Adrenal gland (tissue), 9 donors: ENCODE measurements at regions not wholly inside any gene's neighbourhood (a gene's known extent, or its start where the extent isn't known, plus 50 kb on each side); places are given as distances from the start of the nearest gene placed in this dataset.

ENCODE experiments used
- DNase-seq, 7 donors: peaks; one replicate each; pipeline ENCODE4 v3.0.0-alpha.2; 2019 to 2020
- H3K27ac ChIP-seq, 5 donors: fragments of 200-600 bp; sonication (generic) in 4 of 5; 1 replicate in 3 of 5; 2 replicates in 2 of 5; pipeline versions ENCODE4 v1.5.1 to v1.8.0; 2016 to 2020; ENCODE audit warnings: mild to moderate bottlenecking in 1 of 5
- H3K27me3 ChIP-seq: fragments of 200-600 bp; 2 replicates; pipeline ENCODE4 v1.8.0; 2021
- H3K36me3 ChIP-seq, 2 donors: fragments of 200-600 bp; replicated peaks in 1 of 2; 1 replicate in 1 of 2; 2 replicates in 1 of 2; pipeline versions ENCODE4 v1.5.1 to v1.8.0; 2018 to 2022
- H3K4me1 ChIP-seq, 2 donors: fragments of 200-600 bp; replicated peaks in 1 of 2; 1 replicate in 1 of 2; 2 replicates in 1 of 2; pipeline versions ENCODE4 v1.5.1 to v1.8.0; 2018 to 2021
- H3K4me3 ChIP-seq, 4 donors: fragments of 200-600 bp; sonication (generic) in 3 of 4; one replicate each; pipeline ENCODE4 v1.5.1; 2016 to 2018
- H3K9me3 ChIP-seq, 3 donors: fragments of 200-600 bp; sonication (generic) in 1 of 3; replicated peaks in 1 of 3; 1 replicate in 2 of 3; 2 replicates in 1 of 3; pipeline versions ENCODE4 v1.5.1 to v1.8.0; 2016 to 2021
- POLR2A ChIP-seq, 2 donors: fragments of 450-650 bp; IDR thresholded peaks; one replicate each; pipeline ENCODE4 v1.6.1; 2017; ENCODE audit warnings: antibody characterized with exemption in 2 of 2, mild to moderate bottlenecking in 2 of 2, moderate library complexity in 1 of 2
- WGBS, 4 donors: extraction: QIAGEN DNeasy Blood & Tissue Kit in 2 of 4; methylation state at CpG; one replicate each; pipeline versions ENCODE4 v1.1.5 to v1.1.7; 2013 to 2017; 5-methylcytosine and 5-hydroxymethylcytosine counted together
- intact Hi-C, 2 donors: fragments of 100-400 bp; cut with DNase I; formaldehyde crosslinking; loops; one replicate each; pipeline versions ENCODE4 v1.14.1 to v1.15.0; 2022 to 2023
- TF ChIP-seq, protein P1 (sequence below), 6 experiments: fragments of 450-650 bp in 4 of 6; fragments of 200-600 bp in 2 of 6; sonication (generic) in 1 of 6; IDR thresholded peaks; 1 replicate in 5 of 6; 2 replicates in 1 of 6; pipeline versions ENCODE4 v1.5.1 to v1.8.0; 2016 to 2021; ENCODE audit warnings: antibody characterized with exemption in 6 of 6, mild to moderate bottlenecking in 2 of 6, moderate library complexity in 1 of 6
- donor health status: healthy with polysubstance abuse.
- donor health status: Bipolar disorder and iron deficiency.
- donor health status: DM: yes; HTN: yes; CAD: no.
- donor health status: DM: no; HTN: no; CAD: no.
- donor health status: DM: no; HTN: no; CAD: no.

DNA sequence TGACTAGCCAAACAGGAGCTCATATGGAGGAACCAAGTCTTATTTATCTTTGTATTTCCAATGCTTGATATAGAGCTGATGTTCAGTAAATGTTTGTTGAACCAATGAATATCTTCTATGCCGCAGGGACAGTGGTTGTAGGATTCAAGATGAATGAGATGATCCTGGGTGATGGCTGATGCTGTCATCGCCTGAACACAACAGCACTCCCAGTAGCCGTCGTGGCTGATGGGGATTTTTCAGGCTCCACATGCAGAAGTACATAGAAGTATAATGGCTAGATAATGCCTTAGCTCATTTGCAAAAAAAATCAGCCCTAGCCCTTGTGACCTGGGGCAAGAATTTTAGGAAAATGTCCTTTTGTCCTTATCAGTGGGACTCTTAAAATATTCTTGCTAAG lies 69.0 kb upstream of the OR13F1 start:
- H3K9me3 ChIP-seq: no peaks in the 10 kb centered on the region
- no peaks in the 10 kb centered on the region for H3K27me3 ChIP-seq
- no peaks in the 10 kb centered on the region for H3K4me1 ChIP-seq
- WGBS, 4 donors: 57 to 62% (median 60%) methylated on average over 4 of the region's 4 CpGs
- intact Hi-C loops: no loop called here
- H3K27ac ChIP-seq: no peak overlapping the region
- TF ChIP-seq, protein P1, sequence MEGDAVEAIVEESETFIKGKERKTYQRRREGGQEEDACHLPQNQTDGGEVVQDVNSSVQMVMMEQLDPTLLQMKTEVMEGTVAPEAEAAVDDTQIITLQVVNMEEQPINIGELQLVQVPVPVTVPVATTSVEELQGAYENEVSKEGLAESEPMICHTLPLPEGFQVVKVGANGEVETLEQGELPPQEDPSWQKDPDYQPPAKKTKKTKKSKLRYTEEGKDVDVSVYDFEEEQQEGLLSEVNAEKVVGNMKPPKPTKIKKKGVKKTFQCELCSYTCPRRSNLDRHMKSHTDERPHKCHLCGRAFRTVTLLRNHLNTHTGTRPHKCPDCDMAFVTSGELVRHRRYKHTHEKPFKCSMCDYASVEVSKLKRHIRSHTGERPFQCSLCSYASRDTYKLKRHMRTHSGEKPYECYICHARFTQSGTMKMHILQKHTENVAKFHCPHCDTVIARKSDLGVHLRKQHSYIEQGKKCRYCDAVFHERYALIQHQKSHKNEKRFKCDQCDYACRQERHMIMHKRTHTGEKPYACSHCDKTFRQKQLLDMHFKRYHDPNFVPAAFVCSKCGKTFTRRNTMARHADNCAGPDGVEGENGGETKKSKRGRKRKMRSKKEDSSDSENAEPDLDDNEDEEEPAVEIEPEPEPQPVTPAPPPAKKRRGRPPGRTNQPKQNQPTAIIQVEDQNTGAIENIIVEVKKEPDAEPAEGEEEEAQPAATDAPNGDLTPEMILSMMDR (IDR thresholded peaks at IDR 0.05): no peak
- TF ChIP-seq POLR2A (IDR thresholded peaks at IDR 0.05): no peak
- no peak overlapping the region for H3K4me3 ChIP-seq
- H3K36me3 ChIP-seq: no peaks in the 10 kb centered on the region
- no peak for DNase-seq

DNA sequence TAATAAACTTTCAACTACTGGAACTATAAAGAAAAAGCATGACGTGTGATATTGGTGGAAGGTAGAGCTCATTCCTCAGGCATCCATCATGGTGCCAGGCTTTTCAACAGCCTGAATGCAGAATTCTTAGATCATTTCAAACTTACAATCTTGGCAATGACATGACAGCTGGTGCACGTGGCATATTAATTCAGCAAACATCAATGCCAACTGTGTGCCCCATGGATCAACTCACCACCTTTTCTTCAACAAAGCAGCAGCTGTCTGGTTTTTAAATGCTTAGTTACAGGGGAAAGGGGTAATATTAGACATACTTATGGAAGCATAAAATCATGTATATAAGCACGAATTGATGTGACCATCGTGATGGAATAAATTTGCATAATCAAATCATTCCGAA lies 56.0 kb upstream of the OR13F1 start:
- Histone ChIP-seq H3K4me3 (no peak overlapping the region), H3K27me3 (no peaks in the 10 kb centered on the region), H3K4me1 (no peaks in the 10 kb centered on the region), H3K36me3 (no peaks in the 10 kb centered on the region), H3K9me3 (no peaks in the 10 kb centered on the region), H3K27ac (no peak overlapping the region)
- WGBS, 4 donors: 49 to 60% (median 54%) methylated on average over 5 of the region's 5 CpGs
- no peak for DNase-seq
- intact Hi-C loops: no loop called here
- TF ChIP-seq POLR2A (IDR thresholded peaks at IDR 0.05): no peak
- TF ChIP-seq, protein P1 (IDR thresholded peaks at IDR 0.05): no peak
